Activated CD8-positive, alpha-beta memory T cell treated with anti-CD3 and anti-CD28 coated beads, Interleukin-2, amount 10 ng/mL, durations not matched to agents 7 days and 5 days (primary cell): ENCODE measurements at regions not wholly inside any gene's neighbourhood (a gene's known extent, or its start where the extent isn't known, plus 50 kb on each side); places are given as distances from the start of the nearest gene placed in this dataset.
"Not testable (repeated sequence)": the region's sequence is repeated elsewhere in the genome, so short reads cannot be mapped to it uniquely, and the experiment has no call there.

Experiments used
- ATAC-seq: fragments of 150-1000 bp; cut with Tn5 transposase; one replicate; pipeline ENCODE4 v1.10.0; 2021; ENCODE audit warnings: moderate library complexity
- CTCF ChIA-PET: fragments of 350-600 bp; sonication (Branson Sonifier 250); formaldehyde crosslinking; loops from one replicate; lab custom pipeline; 2021; ENCODE audit warnings: antibody characterized with exemption; lab: Charles Lee
- DNase-seq: peaks from one replicate; pipeline ENCODE4 v3.0.0-alpha.2; 2020
- H3K27ac Mint-ChIP-seq: one replicate; pipeline ENCODE4 v1.8.0; 2021; ENCODE audit warnings: mild to moderate bottlenecking, mixed read lengths
- H3K27me3 Mint-ChIP-seq: one replicate; pipeline ENCODE4 v1.8.0; 2021; ENCODE audit warnings: mixed read lengths
- H3K36me3 Mint-ChIP-seq: one replicate; pipeline ENCODE4 v1.8.0; 2021; ENCODE audit warnings: mild to moderate bottlenecking, mixed read lengths
- H3K4me1 Mint-ChIP-seq: one replicate; pipeline ENCODE4 v1.8.0; 2021; ENCODE audit warnings: mixed read lengths
- H3K4me3 Mint-ChIP-seq: one replicate; pipeline ENCODE4 v1.8.0; 2021; ENCODE audit warnings: mild to moderate bottlenecking, moderate library complexity, mixed read lengths
- H3K9me3 Mint-ChIP-seq: one replicate; pipeline ENCODE4 v1.8.0; 2022; ENCODE audit warnings: low read depth, mixed read lengths

DNA sequence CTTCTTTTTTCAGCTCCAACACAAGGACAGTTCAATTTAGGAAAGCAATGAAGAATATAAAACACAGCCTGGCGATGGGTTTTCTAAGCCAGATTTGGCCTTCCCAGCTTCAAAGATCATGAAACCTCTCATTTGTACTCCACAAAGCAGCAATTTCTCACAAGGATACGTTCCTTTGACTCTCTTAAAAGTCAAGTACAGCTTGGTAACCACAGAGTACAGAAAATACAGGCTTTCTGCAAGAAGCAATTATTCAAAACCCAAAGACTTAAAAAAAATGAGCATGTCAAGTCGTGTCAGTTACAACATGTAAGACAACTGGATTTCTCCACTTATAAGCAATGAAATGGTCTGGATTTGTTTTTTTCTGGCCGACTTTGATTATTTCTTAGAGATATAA is 321.4 kb downstream of the FGFR2 start:
- H3K9me3 Mint-ChIP-seq: no peaks in the 10 kb centered on the region
- H3K4me3 Mint-ChIP-seq: no peak overlapping the region
- no peak overlapping the region for H3K27ac Mint-ChIP-seq
- H3K36me3 Mint-ChIP-seq: no peaks in the 10 kb centered on the region
- no peaks in the 10 kb centered on the region for H3K4me1 Mint-ChIP-seq
- DNase-seq (no peak), ATAC-seq (no peak)
- CTCF ChIA-PET: no interaction called here
- H3K27me3 Mint-ChIP-seq: no peaks in the 10 kb centered on the region

DNA sequence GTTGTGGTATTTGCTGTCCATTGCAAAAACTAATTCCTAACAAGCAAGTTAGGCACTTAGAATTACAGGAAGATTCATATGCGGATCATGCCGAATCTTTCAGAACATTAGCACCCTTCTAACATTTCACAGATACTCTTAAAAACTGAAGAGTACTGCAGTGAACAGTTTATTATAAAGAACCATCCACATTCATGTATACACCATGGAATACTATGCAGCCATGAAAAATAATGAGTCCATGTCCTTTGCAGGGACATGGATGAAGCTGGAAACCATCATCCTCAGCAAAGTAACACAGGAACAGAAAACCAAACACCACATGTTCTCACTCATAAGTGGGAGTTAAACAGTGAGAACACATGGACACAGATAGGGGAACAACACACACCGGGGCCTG is 319.9 kb downstream of the FGFR2 start:
- H3K4me3 Mint-ChIP-seq, ATAC-seq, H3K27ac Mint-ChIP-seq, CTCF ChIA-PET, H3K36me3 Mint-ChIP-seq, DNase-seq, H3K9me3 Mint-ChIP-seq, H3K4me1 Mint-ChIP-seq, H3K27me3 Mint-ChIP-seq: not testable (repeated sequence)

DNA sequence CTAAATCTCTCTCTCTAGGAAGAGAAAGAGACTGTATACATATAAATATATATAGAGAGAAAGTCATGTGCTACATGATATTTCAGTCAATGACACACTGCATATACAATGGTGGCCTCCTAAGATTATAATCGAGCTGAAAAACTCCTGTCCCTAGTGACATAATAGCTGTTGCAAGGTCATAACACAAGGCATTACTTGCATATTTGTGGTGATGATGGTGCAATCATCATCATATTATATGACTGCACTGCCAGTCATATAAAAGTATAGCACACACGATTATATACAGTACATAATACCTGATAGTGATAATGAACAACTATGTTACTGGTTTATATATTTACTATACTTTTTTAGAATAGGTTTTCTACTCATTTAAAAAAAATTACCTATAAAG is 316.7 kb downstream of the FGFR2 start:
- H3K27ac Mint-ChIP-seq: no peak overlapping the region
- ATAC-seq: no peak
- no peak for DNase-seq
- CTCF ChIA-PET: no interaction called here
- no peaks in the 10 kb centered on the region for H3K36me3 Mint-ChIP-seq
- no peaks in the 10 kb centered on the region for H3K9me3 Mint-ChIP-seq
- no peaks in the 10 kb centered on the region for H3K27me3 Mint-ChIP-seq
- no peak overlapping the region for H3K4me3 Mint-ChIP-seq
- H3K4me1 Mint-ChIP-seq: no peaks in the 10 kb centered on the region

DNA sequence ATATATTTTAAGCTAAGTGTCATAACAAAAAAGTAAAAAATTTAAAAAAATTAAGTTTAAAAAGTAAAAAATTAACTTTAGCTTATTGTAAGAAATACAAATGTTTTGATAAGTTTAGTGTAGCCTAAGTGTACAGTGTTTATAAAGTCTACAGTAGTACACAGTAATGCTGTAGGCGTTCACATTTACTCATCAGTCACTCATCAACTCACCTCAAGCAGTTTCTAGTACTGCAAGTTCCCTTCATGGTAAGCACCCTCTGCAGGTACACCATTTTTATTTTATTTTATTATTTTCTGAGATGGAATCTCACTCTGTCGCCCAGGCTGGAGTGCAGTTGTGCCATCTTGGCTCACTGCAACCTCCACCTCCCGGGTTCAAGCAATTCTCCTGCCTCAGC is 316.0 kb downstream of the FGFR2 start:
- no peak for DNase-seq
- Mint-ChIP-seq H3K36me3 (no peaks in the 10 kb centered on the region), H3K27ac (no peak overlapping the region), H3K9me3 (no peaks in the 10 kb centered on the region), H3K4me3 (no peak overlapping the region), H3K4me1 (no peaks in the 10 kb centered on the region), H3K27me3 (no peaks in the 10 kb centered on the region)
- CTCF ChIA-PET: no interaction called here
- ATAC-seq: no peak

DNA sequence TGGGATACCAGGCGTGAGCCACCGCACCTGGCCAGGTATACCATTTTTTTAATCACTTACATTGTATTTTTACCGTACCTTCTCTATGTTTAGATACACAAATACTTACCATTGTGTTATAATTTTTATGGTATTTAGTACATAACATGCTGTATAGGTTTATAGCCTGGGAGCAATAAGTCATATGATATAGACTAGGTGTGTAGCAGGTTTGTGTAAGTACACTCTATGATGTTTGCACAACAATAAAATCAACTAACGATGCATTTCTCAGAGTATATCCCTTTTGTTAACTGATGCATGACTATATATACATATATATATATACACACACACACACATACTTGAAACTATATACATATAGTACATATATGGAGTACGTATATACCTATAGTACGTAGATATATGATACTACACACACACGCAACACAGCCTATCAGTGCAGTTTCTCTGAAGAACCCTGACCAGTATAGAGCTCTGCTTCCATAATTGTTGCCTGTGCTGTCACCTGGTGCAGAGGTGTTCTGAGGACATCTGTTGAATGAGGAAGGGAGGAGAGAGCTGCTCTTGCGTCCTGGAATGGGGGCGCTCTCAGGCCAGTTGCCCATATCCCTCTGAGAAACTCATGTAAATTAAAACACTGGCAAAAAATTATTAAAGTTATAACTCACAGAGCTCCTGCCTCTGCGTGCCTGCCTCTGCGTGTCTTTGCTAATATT is 315.3 kb downstream of the FGFR2 start:
- no peak overlapping the region for H3K27ac Mint-ChIP-seq
- CTCF ChIA-PET: no interaction called here
- H3K36me3 Mint-ChIP-seq: no peaks in the 10 kb centered on the region
- DNase-seq (no peak), ATAC-seq (no peak)
- no peaks in the 10 kb centered on the region for H3K9me3 Mint-ChIP-seq
- no peak overlapping the region for H3K4me3 Mint-ChIP-seq
- no peaks in the 10 kb centered on the region for H3K4me1 Mint-ChIP-seq
- H3K27me3 Mint-ChIP-seq: no peaks in the 10 kb centered on the region

DNA sequence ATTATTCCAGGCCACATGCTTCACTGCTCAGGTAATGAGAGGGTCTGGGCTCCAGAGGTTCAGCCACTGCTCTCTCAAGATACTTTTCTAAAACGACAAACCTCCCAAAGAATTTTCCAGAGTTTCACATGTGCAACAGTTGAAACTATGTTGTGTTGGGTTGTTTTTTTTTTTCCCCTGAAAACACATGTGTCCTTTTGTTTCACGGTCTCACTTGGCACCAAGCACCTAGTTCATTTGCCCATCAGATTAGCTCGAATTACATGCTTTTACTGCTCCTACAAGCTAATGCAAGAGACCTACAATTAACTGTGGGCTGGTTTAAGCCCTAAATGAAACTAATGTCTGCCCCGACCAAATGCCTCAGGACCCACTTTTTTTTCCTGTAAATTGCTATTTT is 313.3 kb downstream of the FGFR2 start:
- H3K4me3 Mint-ChIP-seq: no peak overlapping the region
- no peaks in the 10 kb centered on the region for H3K27me3 Mint-ChIP-seq
- no peaks in the 10 kb centered on the region for H3K4me1 Mint-ChIP-seq
- H3K27ac Mint-ChIP-seq: no peak overlapping the region
- no peaks in the 10 kb centered on the region for H3K9me3 Mint-ChIP-seq
- H3K36me3 Mint-ChIP-seq: no peaks in the 10 kb centered on the region
- ATAC-seq: no peak
- DNase-seq: no peak
- CTCF ChIA-PET: no interaction called here

DNA sequence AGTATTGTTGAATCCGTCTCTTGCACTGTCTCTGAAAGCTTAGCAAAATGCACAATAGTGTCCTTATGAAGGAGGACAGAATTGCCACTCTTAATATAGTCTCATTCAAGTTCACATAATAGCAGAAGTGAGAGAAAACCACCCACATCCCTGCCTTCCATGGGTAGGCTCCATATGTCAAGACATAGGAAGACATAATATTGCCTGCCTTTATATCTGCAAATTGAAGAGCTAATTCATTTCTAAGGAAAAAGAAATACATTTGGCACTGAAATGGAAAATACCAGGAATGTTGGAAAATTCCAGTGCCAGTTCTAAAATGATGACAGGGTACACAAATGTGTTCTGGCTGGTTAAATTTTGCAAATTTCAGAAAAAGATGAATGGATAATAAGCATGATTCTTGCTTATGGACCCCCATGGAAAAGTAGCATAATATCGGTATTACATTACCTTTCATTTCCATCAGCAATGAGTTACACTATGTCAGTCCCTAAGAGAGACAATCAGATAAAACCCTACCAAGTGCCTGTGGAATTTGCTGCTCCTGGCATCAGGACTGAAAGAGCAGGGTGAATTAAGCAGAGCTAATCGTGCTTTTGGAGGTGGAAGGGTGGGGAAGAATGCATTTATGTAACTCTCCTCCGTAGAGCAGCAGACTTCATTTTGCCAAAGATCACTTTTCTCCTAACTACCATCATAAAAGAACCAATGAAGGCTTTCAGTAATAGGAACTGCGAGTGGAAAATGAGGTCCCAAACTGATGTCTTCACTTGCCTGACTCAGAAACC is 312.6 kb downstream of the FGFR2 start:
- Mint-ChIP-seq H3K4me3 (no peak overlapping the region), H3K4me1 (no peaks in the 10 kb centered on the region), H3K27ac (no peak overlapping the region), H3K9me3 (no peaks in the 10 kb centered on the region), H3K27me3 (no peaks in the 10 kb centered on the region), H3K36me3 (no peaks in the 10 kb centered on the region)
- no peak for ATAC-seq
- CTCF ChIA-PET: no interaction called here
- DNase-seq: no peak

DNA sequence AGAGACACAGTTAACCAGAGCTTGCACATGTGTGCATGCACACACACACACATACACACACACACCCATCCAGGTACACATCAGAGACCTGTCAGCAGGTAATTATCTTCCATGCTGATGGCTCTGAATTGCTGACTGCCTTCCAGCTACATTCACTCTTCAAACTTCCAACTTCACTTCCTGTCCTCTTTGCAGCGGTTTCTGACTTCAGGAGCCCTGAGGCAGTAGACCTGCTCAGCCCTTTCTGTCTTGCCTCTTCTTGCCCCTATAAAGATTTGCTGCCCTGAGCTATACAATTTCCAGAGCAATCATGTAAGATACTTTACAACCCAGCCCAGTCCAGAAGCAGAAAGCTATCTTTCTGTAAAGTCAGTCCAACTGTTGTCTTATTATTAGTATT is 310.2 kb downstream of the FGFR2 start:
- CTCF ChIA-PET: no interaction called here
- no peak overlapping the region for H3K4me3 Mint-ChIP-seq
- H3K27ac Mint-ChIP-seq: no peak overlapping the region
- H3K9me3 Mint-ChIP-seq: no peaks in the 10 kb centered on the region
- no peaks in the 10 kb centered on the region for H3K27me3 Mint-ChIP-seq
- no peak for DNase-seq
- no peaks in the 10 kb centered on the region for H3K4me1 Mint-ChIP-seq
- ATAC-seq: no peak
- no peaks in the 10 kb centered on the region for H3K36me3 Mint-ChIP-seq

DNA sequence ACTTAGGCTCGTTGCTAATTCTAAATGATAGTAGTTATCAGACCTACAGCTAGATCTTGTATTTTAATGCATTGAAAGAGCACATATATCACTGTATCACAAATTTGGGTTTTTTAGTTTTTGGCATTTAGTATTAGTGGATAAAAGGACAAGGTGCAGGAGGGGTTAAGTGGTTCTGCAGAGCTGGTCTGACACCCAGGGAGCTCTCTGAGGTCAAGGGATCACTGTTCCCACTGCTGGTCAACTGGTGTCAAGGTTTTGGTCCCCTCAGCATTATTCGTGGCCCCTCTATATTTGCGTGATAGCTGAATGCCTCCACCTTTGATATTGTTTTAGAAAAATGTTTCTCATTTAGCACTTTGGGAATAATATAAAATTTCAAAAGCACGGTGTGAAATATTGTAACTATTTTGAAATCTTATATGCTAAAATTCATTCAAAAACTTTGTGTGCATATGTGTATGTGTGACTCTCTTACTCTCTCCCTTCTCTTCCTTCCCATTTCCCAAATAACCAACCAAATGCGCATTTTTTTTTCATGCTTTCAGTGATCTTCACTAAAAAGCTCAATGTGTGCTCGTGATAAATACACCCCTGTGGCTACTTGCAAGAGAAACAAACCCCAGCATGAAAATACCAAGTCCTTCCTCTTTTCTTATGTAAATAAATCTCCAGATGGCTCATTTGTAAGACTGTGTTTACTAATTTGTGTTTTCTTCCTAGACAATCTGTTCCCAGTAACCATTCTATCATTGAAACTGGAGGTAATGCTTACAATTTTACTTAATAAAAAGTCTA is 309.2 kb downstream of the FGFR2 start:
- H3K4me3 Mint-ChIP-seq: no peak overlapping the region
- DNase-seq (no peak), ATAC-seq (no peak)
- no peaks in the 10 kb centered on the region for H3K9me3 Mint-ChIP-seq
- H3K27me3 Mint-ChIP-seq: no peaks in the 10 kb centered on the region
- no peaks in the 10 kb centered on the region for H3K36me3 Mint-ChIP-seq
- CTCF ChIA-PET: no interaction called here
- no peaks in the 10 kb centered on the region for H3K4me1 Mint-ChIP-seq
- H3K27ac Mint-ChIP-seq: no peak overlapping the region

DNA sequence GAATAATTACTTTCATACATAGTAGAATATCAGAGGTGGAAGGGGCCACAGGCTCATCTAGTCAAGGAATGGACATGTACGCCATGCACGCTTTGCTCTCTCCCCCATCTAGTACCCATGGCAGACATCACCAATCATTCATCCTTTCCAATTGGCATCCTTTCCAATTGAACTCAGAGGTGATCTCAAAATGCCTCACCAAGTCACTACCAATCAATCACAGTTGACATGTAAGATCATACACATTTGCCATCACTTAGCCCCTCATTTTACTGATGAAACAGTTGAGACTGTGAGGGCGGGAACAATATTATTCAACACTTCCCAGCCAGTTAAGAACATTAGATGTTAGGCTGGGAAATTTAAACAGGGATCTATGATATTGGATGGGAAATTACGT is 308.4 kb downstream of the FGFR2 start:
- DNase-seq (no peak), ATAC-seq (no peak)
- H3K4me3 Mint-ChIP-seq: no peak overlapping the region
- no peaks in the 10 kb centered on the region for H3K36me3 Mint-ChIP-seq
- CTCF ChIA-PET: no interaction called here
- no peaks in the 10 kb centered on the region for H3K27me3 Mint-ChIP-seq
- no peak overlapping the region for H3K27ac Mint-ChIP-seq
- H3K9me3 Mint-ChIP-seq: no peaks in the 10 kb centered on the region
- H3K4me1 Mint-ChIP-seq: no peaks in the 10 kb centered on the region

DNA sequence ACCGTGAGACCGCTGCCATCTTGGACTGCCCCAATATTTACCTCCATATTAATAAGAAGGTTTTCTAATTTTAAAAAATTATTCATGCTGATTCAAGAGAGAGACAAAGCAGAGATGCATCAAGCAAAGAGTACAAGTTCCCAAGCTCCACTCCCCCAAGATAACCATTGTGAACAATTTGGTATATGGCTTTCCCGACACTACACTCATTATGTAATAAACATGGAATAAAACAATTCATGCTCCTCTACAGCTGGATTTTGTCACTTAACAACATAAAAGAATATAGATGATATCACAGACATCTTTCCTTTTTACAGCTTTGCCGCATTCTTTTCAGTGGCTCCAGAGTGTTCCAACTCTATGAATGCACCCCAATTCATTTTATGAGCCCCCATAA is 307.6 kb downstream of the FGFR2 start:
- no peak overlapping the region for H3K27ac Mint-ChIP-seq
- no peaks in the 10 kb centered on the region for H3K9me3 Mint-ChIP-seq
- CTCF ChIA-PET: no interaction called here
- H3K36me3 Mint-ChIP-seq: no peaks in the 10 kb centered on the region
- no peaks in the 10 kb centered on the region for H3K4me1 Mint-ChIP-seq
- no peak for ATAC-seq
- no peaks in the 10 kb centered on the region for H3K27me3 Mint-ChIP-seq
- no peak for DNase-seq
- no peak overlapping the region for H3K4me3 Mint-ChIP-seq

DNA sequence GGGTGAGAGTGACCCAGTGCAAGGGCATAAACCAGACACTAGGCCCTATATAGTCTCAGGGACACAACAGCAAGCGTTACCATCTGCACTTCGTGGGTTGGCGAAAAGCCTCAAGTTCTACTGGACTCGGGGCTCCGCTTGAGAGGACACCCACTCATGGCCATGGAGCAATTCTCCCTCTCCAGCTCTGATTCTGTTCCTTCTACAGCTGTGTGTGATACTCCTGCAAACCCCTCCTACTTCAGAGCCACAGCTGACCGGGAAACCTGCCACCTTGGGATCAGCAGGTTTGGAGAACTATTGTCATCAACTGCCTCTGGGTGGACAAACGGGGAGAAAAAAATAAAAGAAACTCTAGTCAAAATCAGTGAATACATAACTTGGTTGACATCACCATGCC is 306.9 kb downstream of the FGFR2 start:
- Mint-ChIP-seq H3K27me3 (no peaks in the 10 kb centered on the region), H3K4me3 (no peak overlapping the region), H3K36me3 (no peaks in the 10 kb centered on the region), H3K4me1 (no peaks in the 10 kb centered on the region), H3K27ac (no peak overlapping the region), H3K9me3 (no peaks in the 10 kb centered on the region)
- DNase-seq (no peak), ATAC-seq (no peak)
- CTCF ChIA-PET: no interaction called here

DNA sequence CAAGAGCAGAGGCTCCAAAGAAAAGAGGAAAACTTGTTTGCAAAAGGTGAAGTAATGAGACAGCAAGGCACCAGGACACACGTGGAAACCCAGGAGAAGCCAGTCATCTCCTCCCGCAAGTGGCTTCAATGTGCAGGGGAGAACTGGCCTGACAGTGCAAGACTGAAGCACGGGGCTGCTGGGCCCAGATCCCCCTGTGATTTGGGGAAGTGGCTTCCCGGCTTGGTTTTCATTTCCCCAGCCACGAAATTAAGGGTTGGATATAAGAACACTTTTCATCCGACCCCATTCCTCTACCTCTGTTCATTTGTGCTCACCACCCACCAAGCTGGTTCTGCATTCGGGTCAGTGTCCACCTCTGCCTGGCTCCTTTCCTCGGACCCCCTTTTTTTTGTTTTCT is 306.4 kb downstream of the FGFR2 start:
- Mint-ChIP-seq H3K9me3 (no peaks in the 10 kb centered on the region), H3K4me1 (no peaks in the 10 kb centered on the region)

DNA sequence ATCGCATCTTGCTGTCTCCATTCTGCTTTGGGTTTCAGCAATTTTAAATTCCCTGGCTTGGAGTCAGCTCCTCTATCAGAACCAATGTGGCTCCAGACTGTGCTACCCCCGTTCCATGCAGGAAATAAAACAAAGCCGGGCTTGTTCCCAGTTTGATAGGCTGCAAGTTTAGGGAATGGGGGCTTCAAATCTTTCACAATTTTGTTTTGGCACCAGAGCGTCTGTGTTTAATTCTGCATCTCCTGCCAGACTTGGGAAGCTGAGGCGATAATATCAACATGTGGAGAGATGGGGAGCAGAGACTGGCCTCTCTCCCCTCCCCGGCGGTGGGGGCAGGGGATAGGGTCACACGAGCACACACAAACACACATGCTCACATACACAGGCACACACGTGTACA is 305.9 kb downstream of the FGFR2 start:
- ATAC-seq (no peak), DNase-seq (no peak)
- CTCF ChIA-PET: no interaction called here
- Mint-ChIP-seq H3K36me3 (no peaks in the 10 kb centered on the region), H3K9me3 (no peaks in the 10 kb centered on the region), H3K27me3 (no peaks in the 10 kb centered on the region), H3K4me3 (no peak overlapping the region), H3K27ac (no peak overlapping the region), H3K4me1 (no peaks in the 10 kb centered on the region)

More for the DNA sequence above, 306.4 kb downstream of the FGFR2 start:
- ATAC-seq (no peak), DNase-seq (no peak)
- Mint-ChIP-seq H3K4me3 (no peak overlapping the region), H3K27me3 (no peaks in the 10 kb centered on the region), H3K27ac (no peak overlapping the region), H3K36me3 (no peaks in the 10 kb centered on the region)
- CTCF ChIA-PET: no interaction called here
